ENCODE measurements at regions not wholly inside any gene's neighbourhood (a gene's known extent, or its start where the extent isn't known, plus 50 kb on each side); places are given as distances from the start of the nearest gene placed in this dataset.

GRCh38 chr20:11217326-11218172 lies 543.8 kb upstream of the JAG1 start:
- no peak for TF ChIP-seq POLR2A (IDR thresholded peaks at IDR 0.05; ENCODE audit: low read length)
- no peak for TF ChIP-seq GATA1 (IDR thresholded peaks at IDR 0.05; ENCODE audit: low read depth, low read length)
